H1 (cell line): ENCODE measurements at regions not wholly inside any gene's neighbourhood (a gene's known extent, or its start where the extent isn't known, plus 50 kb on each side); places are given as distances from the start of the nearest gene placed in this dataset.

Experiments used
- CTCF ChIA-PET: fragments of 300-600 bp; sonication (Branson Sonifier 250); formaldehyde crosslinking; loops from one replicate; lab custom pipeline; 2021; ENCODE audit not compliant: partially characterized antibody; lab: Charles Lee
- POLR2A ChIA-PET: fragments of 300-600 bp; sonication (Branson Sonifier 250); formaldehyde crosslinking; loops from one replicate; lab custom pipeline; 2021; ENCODE audit warnings: inconsistent platforms; ENCODE audit not compliant: partially characterized antibody; lab: Charles Lee
- DNase-seq, 2 experiments: peaks; one replicate each; pipeline versions ENCODE4 v3.0.0 to v3.0.0-alpha.2; 2010 to 2022; ENCODE audit warnings: low spot score in 2 of 2, low read depth in 1 of 2, mixed read lengths in 1 of 2
- FAIRE-seq: peaks from 2 replicates; lab custom pipeline; 2011; peaks lifted over from hg19 to GRCh38; lab: Jason Lieb, UNC
- H2AFZ ChIP-seq: 2 replicates; pipeline ENCODE4 v1.8.1; 2012; ENCODE audit warnings: low read length, inconsistent platforms
- H2AK5ac ChIP-seq: 2 replicates; pipeline ENCODE4 v1.6.1; 2013; ENCODE audit warnings: low read depth, low read length
- H2BK120ac ChIP-seq: replicated peaks from 2 replicates; pipeline ENCODE3; 2013; ENCODE audit warnings: low read depth, low read length, inconsistent platforms
- H2BK12ac ChIP-seq: 2 replicates; pipeline ENCODE4 v1.6.1; 2013; ENCODE audit warnings: low read depth, low read length
- H2BK15ac ChIP-seq: 2 replicates; pipeline ENCODE4 v1.6.1; 2013; ENCODE audit warnings: low read length
- H2BK20ac ChIP-seq: 2 replicates; pipeline ENCODE4 v1.6.1; 2013; ENCODE audit warnings: low read length
- H2BK5ac ChIP-seq: 2 replicates; pipeline ENCODE4 v1.6.1; 2013; ENCODE audit warnings: low read depth, low read length
- H3K14ac ChIP-seq: 2 replicates; pipeline ENCODE4 v1.6.1; 2013; ENCODE audit warnings: inconsistent platforms; ENCODE audit not compliant: insufficient read length
- H3K18ac ChIP-seq: 2 replicates; pipeline ENCODE4 v1.6.1; 2013; ENCODE audit warnings: low read length; ENCODE audit errors: extremely low read depth
- H3K23ac ChIP-seq: 2 replicates; pipeline ENCODE4 v1.6.1; 2013; ENCODE audit warnings: inconsistent platforms; ENCODE audit not compliant: insufficient read length
- H3K23me2 ChIP-seq: 2 replicates; pipeline ENCODE4 v1.6.1; 2013; ENCODE audit warnings: low read depth, low read length
- H3K27ac ChIP-seq: 2 replicates; pipeline ENCODE4 v1.6.1; 2011; ENCODE audit warnings: low read depth, low read length, inconsistent platforms
- H3K27me3 ChIP-seq, 4 experiments: replicated peaks in 1 of 4; 1 replicate in 1 of 4; 2 replicates in 3 of 4; pipeline versions ENCODE4 v1.6.1 to v1.8.1; 2011 to 2013; ENCODE audit warnings: low read length in 3 of 4, mild to moderate bottlenecking in 3 of 4, inconsistent platforms in 2 of 4, mixed read lengths in 2 of 4, moderate library complexity in 1 of 4; ENCODE audit not compliant: control insufficient read depth in 3 of 4, insufficient read depth in 3 of 4; ENCODE audit errors: extremely low read depth in 1 of 4
- H3K36me3 ChIP-seq, 4 experiments: 2 replicates each; pipeline versions ENCODE4 v1.6.1 to v1.8.1; 2011 to 2013; ENCODE audit warnings: mild to moderate bottlenecking in 4 of 4, low read length in 3 of 4, moderate library complexity in 2 of 4, control low read depth in 1 of 4, inconsistent platforms in 1 of 4; ENCODE audit not compliant: insufficient read depth in 4 of 4, control insufficient read depth in 2 of 4
- H3K4ac ChIP-seq: replicated peaks from 2 replicates; pipeline ENCODE3; 2013; ENCODE audit warnings: low read length, low read depth, mixed read lengths, inconsistent platforms; ENCODE audit not compliant: insufficient read length
- H3K4me1 ChIP-seq, 4 experiments: replicated peaks in 1 of 4; 1 replicate in 1 of 4; 2 replicates in 3 of 4; pipeline versions ENCODE4 v1.6.1 to v1.8.1; 2011 to 2013; ENCODE audit warnings: low read length in 3 of 4, inconsistent platforms in 2 of 4, mixed read lengths in 1 of 4; ENCODE audit not compliant: insufficient read depth in 4 of 4, control insufficient read depth in 3 of 4
- H3K4me2 ChIP-seq, 2 experiments: 2 replicates each; pipeline versions ENCODE4 v1.6.1 to v1.8.1; 2011 to 2013; ENCODE audit warnings: low read depth in 2 of 2, low read length in 2 of 2, control low read depth in 1 of 2, inconsistent platforms in 1 of 2, mild to moderate bottlenecking in 1 of 2; ENCODE audit not compliant: insufficient read depth in 1 of 2
- H3K4me3 ChIP-seq, 4 experiments: fragments of 200-600, 300-600 bp in 1 of 4; sonication (generic), shearing (Covaris generic), sonication (Bioruptor Twin) in 1 of 4; 2 replicates each; pipeline versions ENCODE4 v1.5.1 to v1.8.1; 2011 to 2016; ENCODE audit warnings: low read length in 4 of 4, low read depth in 3 of 4, control low read depth in 2 of 4, inconsistent platforms in 2 of 4, mild to moderate bottlenecking in 2 of 4, mixed read lengths in 1 of 4, moderate library complexity in 1 of 4; ENCODE audit not compliant: insufficient read depth in 2 of 4; ENCODE audit errors: extremely low read depth in 1 of 4
- H3K56ac ChIP-seq: replicated peaks from 2 replicates; pipeline ENCODE3; 2013; ENCODE audit warnings: low read depth, mild to moderate bottlenecking, mixed read lengths, low read length, inconsistent platforms; ENCODE audit not compliant: insufficient read length
- H3K79me1 ChIP-seq: 2 replicates; pipeline ENCODE4 v1.6.1; 2013; ENCODE audit warnings: low read depth, low read length, control low read depth
- H3K79me2 ChIP-seq, 2 experiments: 2 replicates each; pipeline versions ENCODE4 v1.6.1 to v1.8.1; 2012 to 2013; ENCODE audit warnings: low read length in 2 of 2, mild to moderate bottlenecking in 2 of 2, inconsistent platforms in 1 of 2; ENCODE audit not compliant: insufficient read depth in 2 of 2, control insufficient read depth in 1 of 2
- H3K9ac ChIP-seq, 4 experiments: replicated peaks in 1 of 4; 1 replicate in 1 of 4; 2 replicates in 3 of 4; pipeline versions ENCODE4 v1.6.1 to v1.8.1; 2011 to 2013; ENCODE audit warnings: low read depth in 3 of 4, low read length in 3 of 4, control low read depth in 2 of 4, mild to moderate bottlenecking in 2 of 4, moderate library complexity in 2 of 4, inconsistent platforms in 1 of 4; ENCODE audit errors: extremely low read depth in 1 of 4
- H3K9me3 ChIP-seq, 2 experiments: 2 replicates each; pipeline versions ENCODE4 v1.6.1 to v1.8.1; 2012 to 2013; ENCODE audit warnings: mild to moderate bottlenecking in 2 of 2, moderate library complexity in 2 of 2, control low read depth in 1 of 2, inconsistent platforms in 1 of 2, low read depth in 1 of 2, low read length in 1 of 2, mixed read lengths in 1 of 2; ENCODE audit not compliant: insufficient read depth in 2 of 2
- H4K20me1 ChIP-seq, 2 experiments: replicated peaks in 1 of 2; 2 replicates each; pipeline versions ENCODE3 to v1.8.1; 2011 to 2013; ENCODE audit warnings: inconsistent platforms in 2 of 2, low read length in 2 of 2, mild to moderate bottlenecking in 1 of 2; ENCODE audit not compliant: insufficient read depth in 2 of 2, control insufficient read depth in 1 of 2
- H4K5ac ChIP-seq: 2 replicates; pipeline ENCODE4 v1.6.1; 2013; ENCODE audit warnings: low read length, low read depth, mixed read lengths, inconsistent platforms; ENCODE audit not compliant: insufficient read length
- H4K8ac ChIP-seq: 2 replicates; pipeline ENCODE4 v1.8.0; 2013; ENCODE audit warnings: mild to moderate bottlenecking, moderate library complexity, low read length, inconsistent platforms; ENCODE audit not compliant: insufficient read depth; ENCODE audit errors: extremely low read depth
- H4K91ac ChIP-seq: replicated peaks from 2 replicates; pipeline ENCODE3; 2013; ENCODE audit warnings: low read length, mixed read lengths, inconsistent platforms; ENCODE audit not compliant: insufficient read length
- CTBP2 ChIP-seq: IDR thresholded peaks from 2 replicates; pipeline ENCODE4 v1.7.0; 2011; ENCODE audit warnings: borderline replicate concordance, mild to moderate bottlenecking, moderate library complexity, mixed read lengths, low read length; ENCODE audit not compliant: insufficient read depth, insufficient read length
- WGBS, 2 experiments: shearing (Covaris generic) in 1 of 2; methylation state at CpG; one replicate each; pipeline versions ENCODE4 v1.1.6 to v1.1.7; 2013 to 2015; ENCODE audit warnings: low lambda C conversion rate in 2 of 2, mixed read lengths in 2 of 2, inconsistent platforms in 1 of 2, low coverage in 1 of 2, missing lambda C conversion rate in 1 of 2; ENCODE audit not compliant: insufficient replicate concordance in 2 of 2, insufficient coverage in 1 of 2, insufficient read length in 1 of 2; ENCODE audit errors: extremely low coverage in 1 of 2, missing lambda C conversion rate in 1 of 2; 5-methylcytosine and 5-hydroxymethylcytosine counted together

- no peaks in the 10 kb centered on the region for H3K23me2 ChIP-seq
- FAIRE-seq, result no peak
- no peak for TF ChIP-seq CTBP2
Measured at GRCh38 chr14:87255058-87255457, 737.9 kb downstream of the GALC start.

More at GRCh38 chr14:87255058-87255457, 737.9 kb downstream of the GALC start:
- no peak overlapping the region for H2BK20ac ChIP-seq
- no peak overlapping the region for H2AK5ac ChIP-seq
- H2BK120ac ChIP-seq, result no peak overlapping the region
- 96% methylated on average over 2 of the region's 2 CpGs; no CpG with 5 or more reads in 1 of the 2 experiments for WGBS, 2 experiments
- no peak overlapping the region for H3K27ac ChIP-seq
- no peak overlapping the region for H4K91ac ChIP-seq
- H3K4ac ChIP-seq, result no peak overlapping the region
- no peak overlapping the region for H3K14ac ChIP-seq
- ChIA-PET CTCF (no interaction called here), POLR2A (interaction anchor here (1.2 kb wide), 1 partner anchor 10 kb away, joined by 4 read pairs; no protein-coding TSS in a partner anchor)
- no peak overlapping the region for H2BK12ac ChIP-seq
- no peak overlapping the region for H4K8ac ChIP-seq
- H3K18ac ChIP-seq, result no peak overlapping the region
- no peaks in the 10 kb centered on the region for H4K20me1 ChIP-seq
- no peak overlapping the region for H3K56ac ChIP-seq
- no peak overlapping the region for H3K9ac ChIP-seq
- H3K27me3 ChIP-seq, result no peaks in the 10 kb centered on the region
- no peak overlapping the region for H3K23ac ChIP-seq
- peaks cover 0 to 1% (median 0%) of the 10 kb centered on the region in 4 experiments; a peak in 2 of 7 replicates for H3K4me1 ChIP-seq
- H3K79me1 ChIP-seq, result no peaks in the 10 kb centered on the region
- H2BK15ac ChIP-seq, result no peak overlapping the region
- H3K4me3 ChIP-seq, result no peak overlapping the region
- H3K79me2 ChIP-seq, result no peaks in the 10 kb centered on the region
- H2BK5ac ChIP-seq, result no peak overlapping the region
- H3K36me3 ChIP-seq, result no peaks in the 10 kb centered on the region; a peak in 1 of 8 replicates
- peaks cover 0 to 5% of the 10 kb centered on the region in 2 experiments; a peak in 1 of 4 replicates for H3K9me3 ChIP-seq
- no peak overlapping the region for H2AFZ ChIP-seq
- H3K4me2 ChIP-seq, result no peak overlapping the region
- H4K5ac ChIP-seq, result no peak overlapping the region
- DNase-seq, result no peak
